Activated T-helper 1 cell treated with anti-CD3 and anti-CD28 coated beads, Interleukin-12 subunit alpha, Interleukin-12 subunit beta, Interleukin-2, Interleukin-4 antibody, amounts not matched to agents 30 ng/mL and 10 ng/mL and 1 ng/mL, durations not matched to agents 14 hours and 24 hours and 36 hours (primary cell): ENCODE measurements at regions not wholly inside any gene's neighbourhood (a gene's known extent, or its start where the extent isn't known, plus 50 kb on each side); places are given as distances from the start of the nearest gene placed in this dataset.

Experiments
- DNase-seq: peaks from one replicate; pipeline ENCODE4 v3.0.0; 2021; ENCODE audit warnings: low spot score
- H3K27ac Mint-ChIP-seq: one replicate; pipeline ENCODE4 v1.8.0; 2021; ENCODE audit warnings: mild to moderate bottlenecking, mixed read lengths
- H3K27me3 Mint-ChIP-seq: one replicate; pipeline ENCODE4 v1.8.0; 2022; ENCODE audit warnings: mild to moderate bottlenecking, moderate library complexity, mixed read lengths; ENCODE audit not compliant: insufficient read depth
- H3K36me3 Mint-ChIP-seq: one replicate; pipeline ENCODE4 v1.8.0; 2021; ENCODE audit warnings: low read depth, mixed read lengths
- H3K4me1 Mint-ChIP-seq: one replicate; pipeline ENCODE4 v1.8.0; 2021; ENCODE audit warnings: low read depth, mixed read lengths
- H3K4me3 Mint-ChIP-seq: one replicate; pipeline ENCODE4 v1.8.0; 2021; ENCODE audit warnings: mild to moderate bottlenecking, moderate library complexity, mixed read lengths
- H3K9me3 Mint-ChIP-seq: one replicate; pipeline ENCODE4 v1.8.0; 2021; ENCODE audit warnings: mixed read lengths
- intact Hi-C: fragments of 100-400 bp; cut with micrococcal nuclease; formaldehyde crosslinking; loops from one replicate; pipeline ENCODE4 v1.15.1; 2024

- Mint-ChIP-seq H3K9me3 (no peaks in the 10 kb centered on the region), H3K27me3 (no peaks in the 10 kb centered on the region), H3K36me3 (no peaks in the 10 kb centered on the region), H3K27ac (no peak overlapping the region), H3K4me3 (no peak overlapping the region), H3K4me1 (no peaks in the 10 kb centered on the region)
- intact Hi-C loops, result no loop called here
- DNase-seq, result no peak
These were observed 83.5 kb upstream of the BOD1 start for GRCh38 chr5:173699966-173700365.

DNA sequence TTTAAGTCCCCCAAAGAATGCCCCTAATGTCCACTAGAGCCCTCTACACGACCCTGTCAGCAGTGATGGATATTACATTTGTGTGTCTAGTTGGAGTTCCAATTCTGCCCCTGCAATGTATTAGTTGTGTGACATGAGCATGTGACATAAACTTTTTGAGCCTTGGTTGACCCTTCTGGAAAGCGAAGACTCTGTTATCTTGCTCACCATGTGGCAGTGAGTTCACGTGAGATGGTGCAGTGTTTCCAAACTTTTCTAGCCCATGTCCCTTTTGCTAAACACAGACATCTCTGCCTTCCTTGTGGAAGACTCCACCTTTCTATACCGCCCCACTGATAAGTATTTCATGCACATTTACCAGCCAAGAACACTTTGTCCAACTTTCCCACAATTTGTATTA, 87.0 kb upstream of the BOD1 start:
- H3K4me3 Mint-ChIP-seq, result no peak overlapping the region

GRCh38 chr5:173704615-173705511, 88.4 kb upstream of the BOD1 start:
- Mint-ChIP-seq H3K27ac (no peak overlapping the region), H3K9me3 (no peaks in the 10 kb centered on the region), H3K36me3 (no peaks in the 10 kb centered on the region), H3K4me1 (no peaks in the 10 kb centered on the region), H3K27me3 (no peaks in the 10 kb centered on the region), H3K4me3 (no peak overlapping the region)
- DNase-seq, result no peak
- intact Hi-C loops, result no loop called here

More for the DNA sequence above, 87.0 kb upstream of the BOD1 start:
- Mint-ChIP-seq H3K27me3 (no peaks in the 10 kb centered on the region), H3K27ac (no peak overlapping the region), H3K9me3 (no peaks in the 10 kb centered on the region), H3K4me1 (no peaks in the 10 kb centered on the region), H3K36me3 (no peaks in the 10 kb centered on the region)
- DNase-seq, result no peak
- intact Hi-C loops, result no loop called here

GRCh38 chr5:173705512-173706044, 89.1 kb upstream of the BOD1 start:
- Mint-ChIP-seq H3K36me3 (no peaks in the 10 kb centered on the region), H3K4me1 (no peaks in the 10 kb centered on the region), H3K27me3 (no peaks in the 10 kb centered on the region), H3K4me3 (no peak overlapping the region), H3K27ac (no peak overlapping the region), H3K9me3 (no peaks in the 10 kb centered on the region)
- intact Hi-C loops, result no loop called here
- DNase-seq, result no peak

DNA sequence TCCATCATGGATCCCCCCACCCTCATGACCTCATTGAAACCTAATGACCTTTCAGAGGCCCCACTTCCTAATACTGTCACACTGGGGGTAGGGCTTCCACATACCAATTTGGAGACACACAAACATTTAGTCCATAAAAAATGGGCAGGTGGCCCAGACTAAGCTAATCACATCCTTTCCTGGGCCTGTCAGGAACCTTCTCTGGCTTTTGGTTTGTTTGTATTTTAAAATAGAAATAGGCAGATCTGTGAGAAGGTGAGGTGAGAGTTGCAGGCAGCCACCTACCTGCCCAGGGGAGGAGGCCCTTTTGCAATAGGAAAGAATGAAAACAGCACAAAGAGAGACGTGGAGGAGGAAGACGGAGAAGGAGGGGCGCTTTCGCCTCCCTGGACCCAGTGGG, 90.2 kb upstream of the BOD1 start:
- Mint-ChIP-seq H3K27ac (no peak overlapping the region), H3K4me3 (no peak overlapping the region), H3K27me3 (no peaks in the 10 kb centered on the region), H3K9me3 (no peaks in the 10 kb centered on the region), H3K36me3 (no peaks in the 10 kb centered on the region), H3K4me1 (no peaks in the 10 kb centered on the region)
- intact Hi-C loops, result no loop called here
- no peak for DNase-seq

DNA sequence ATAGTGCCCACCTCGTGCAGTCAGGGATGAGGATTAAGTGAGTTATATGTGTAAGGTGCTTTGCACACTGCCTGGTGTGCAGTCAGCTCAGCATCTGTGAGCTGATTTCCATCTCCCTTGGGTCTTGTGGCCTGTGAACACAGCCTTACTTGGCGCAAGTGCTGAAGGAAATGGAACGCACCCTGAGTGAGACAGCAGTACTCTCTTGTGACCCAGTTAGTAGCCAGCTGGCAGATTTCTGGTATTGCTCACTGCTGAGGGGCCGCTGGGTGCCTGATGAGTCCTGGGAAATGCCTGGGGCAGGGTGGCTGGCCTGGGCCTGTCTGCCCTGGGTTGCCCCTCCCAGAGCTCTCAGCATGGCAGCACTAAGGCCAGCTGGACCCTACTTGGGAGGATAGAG, 90.9 kb upstream of the BOD1 start:
- Mint-ChIP-seq H3K27me3 (no peaks in the 10 kb centered on the region), H3K4me1 (no peaks in the 10 kb centered on the region), H3K9me3 (no peaks in the 10 kb centered on the region), H3K4me3 (no peak overlapping the region), H3K27ac (no peak overlapping the region), H3K36me3 (no peaks in the 10 kb centered on the region)
- DNase-seq, result no peak
- intact Hi-C loops, result no loop called here

DNA sequence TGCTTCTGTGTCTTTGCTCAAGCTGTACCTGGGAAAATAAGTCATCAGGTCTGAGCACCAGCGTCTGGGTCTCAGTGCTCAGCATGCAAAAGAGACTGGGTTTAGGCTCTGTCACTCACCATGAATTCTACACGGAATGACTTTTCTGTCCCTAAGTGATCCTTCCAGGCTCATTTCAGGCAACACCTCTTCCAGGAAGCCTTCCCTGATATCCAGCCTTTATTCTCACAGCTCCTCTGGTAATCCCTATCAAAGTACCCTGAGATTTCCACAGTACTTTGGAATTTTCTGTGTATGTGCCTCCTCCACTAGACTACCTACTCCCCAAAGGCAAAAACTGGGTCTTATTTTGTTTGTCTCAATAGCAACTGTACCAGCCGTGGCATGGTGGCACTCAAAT, 92.7 kb upstream of the BOD1 start:
- intact Hi-C loops, result loop anchor here (1.0 kb wide), 1 partner anchor 39 kb away; no protein-coding TSS in a partner anchor
- DNase-seq, result no peak
- no peak overlapping the region for H3K4me3 Mint-ChIP-seq
- no peaks in the 10 kb centered on the region for H3K27me3 Mint-ChIP-seq
- no peaks in the 10 kb centered on the region for H3K9me3 Mint-ChIP-seq
- H3K36me3 Mint-ChIP-seq, result no peaks in the 10 kb centered on the region
- no peaks in the 10 kb centered on the region for H3K4me1 Mint-ChIP-seq
- no peak overlapping the region for H3K27ac Mint-ChIP-seq

GRCh38 chr5:173709761-173710160, 93.3 kb upstream of the BOD1 start:
- no peak for DNase-seq
- Mint-ChIP-seq H3K36me3 (no peaks in the 10 kb centered on the region), H3K4me1 (no peaks in the 10 kb centered on the region), H3K27me3 (no peaks in the 10 kb centered on the region), H3K27ac (no peak overlapping the region), H3K4me3 (no peak overlapping the region), H3K9me3 (no peaks in the 10 kb centered on the region)
- intact Hi-C loops, result loop anchor here (1.0 kb wide), 1 partner anchor 39 kb away; no protein-coding TSS in a partner anchor

DNA sequence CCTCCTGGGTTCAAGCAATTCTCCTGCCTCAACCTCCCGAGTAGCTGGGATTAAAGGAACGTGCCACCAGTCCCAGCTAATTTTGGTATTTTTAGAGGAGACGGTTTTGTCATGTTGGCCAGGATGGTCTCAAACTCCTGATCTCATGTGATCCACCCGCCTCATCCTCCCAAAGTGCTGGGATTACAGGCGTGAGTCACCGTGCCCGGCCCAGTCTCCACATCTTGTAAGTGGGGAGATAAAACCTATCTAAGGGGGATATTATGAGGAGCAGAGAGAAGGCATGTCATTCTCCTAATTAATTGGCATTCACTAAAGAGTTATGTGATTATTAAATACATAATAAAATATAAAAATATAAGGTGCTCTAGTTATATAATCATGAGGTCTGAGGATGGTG, 94.1 kb upstream of the BOD1 start:
- no peaks in the 10 kb centered on the region for H3K36me3 Mint-ChIP-seq
- intact Hi-C loops, result no loop called here
- no peak overlapping the region for H3K4me3 Mint-ChIP-seq
- H3K27me3 Mint-ChIP-seq, result no peaks in the 10 kb centered on the region
- no peak for DNase-seq
- H3K9me3 Mint-ChIP-seq, result no peaks in the 10 kb centered on the region
- H3K4me1 Mint-ChIP-seq, result no peaks in the 10 kb centered on the region
- no peak overlapping the region for H3K27ac Mint-ChIP-seq

GRCh38 chr5:173711466-173711865, 95.0 kb upstream of the BOD1 start:
- intact Hi-C loops, result no loop called here
- H3K4me3 Mint-ChIP-seq, result no peak overlapping the region
- H3K27me3 Mint-ChIP-seq, result no peaks in the 10 kb centered on the region
- no peaks in the 10 kb centered on the region for H3K9me3 Mint-ChIP-seq
- H3K27ac Mint-ChIP-seq, result no peak overlapping the region
- H3K4me1 Mint-ChIP-seq, result no peaks in the 10 kb centered on the region
- DNase-seq, result no peak
- no peaks in the 10 kb centered on the region for H3K36me3 Mint-ChIP-seq

- intact Hi-C loops, result no loop called here
- Mint-ChIP-seq H3K27me3 (no peaks in the 10 kb centered on the region), H3K9me3 (no peaks in the 10 kb centered on the region), H3K4me1 (no peaks in the 10 kb centered on the region), H3K36me3 (no peaks in the 10 kb centered on the region), H3K4me3 (no peak overlapping the region), H3K27ac (no peak overlapping the region)
- no peak for DNase-seq
These were observed 96.2 kb upstream of the BOD1 start for GRCh38 chr5:173712609-173713175.

- no peak overlapping the region for H3K27ac Mint-ChIP-seq
These were observed 98.3 kb upstream of the BOD1 start for GRCh38 chr5:173714551-173715428.

GRCh38 chr5:173715607-173716006, 99.2 kb upstream of the BOD1 start:
- intact Hi-C loops, result no loop called here
- Mint-ChIP-seq H3K36me3 (no peaks in the 10 kb centered on the region), H3K4me1 (no peaks in the 10 kb centered on the region), H3K4me3 (no peak overlapping the region), H3K27me3 (no peaks in the 10 kb centered on the region), H3K9me3 (no peaks in the 10 kb centered on the region), H3K27ac (no peak overlapping the region)
- no peak for DNase-seq

More at GRCh38 chr5:173714551-173715428, 98.3 kb upstream of the BOD1 start:
- intact Hi-C loops, result no loop called here
- no peak for DNase-seq
- Mint-ChIP-seq H3K9me3 (no peaks in the 10 kb centered on the region), H3K4me3 (no peak overlapping the region), H3K27me3 (no peaks in the 10 kb centered on the region), H3K36me3 (no peaks in the 10 kb centered on the region), H3K4me1 (no peaks in the 10 kb centered on the region)
